ENCODE measurements at regions not wholly inside any gene's neighbourhood (a gene's known extent, or its start where the extent isn't known, plus 50 kb on each side); places are given as distances from the start of the nearest gene placed in this dataset.

GRCh38 chr21:38041493-38041892, 125.2 kb upstream of the KCNJ6 start:
- CTCF ChIA-PET, result no interaction called here
- TF ChIP-seq SIN3A (IDR thresholded peaks at IDR 0.05; ENCODE audit: borderline replicate concordance, insufficient read depth, low read depth, low read length) (no peak), CTCF (IDR thresholded peaks at IDR 0.05) (no peak), TCF7L2 (IDR thresholded peaks at IDR 0.05; ENCODE audit: low read depth, low read length) (no peak)
- Histone ChIP-seq H3K4me3 (ENCODE audit: low read depth in 2 of 2, low read length in 2 of 2) (no peak overlapping the region), H3K27ac (ENCODE audit: low read length) (no peak overlapping the region), H3K9me3 (ENCODE audit: control insufficient read depth, insufficient read depth, low read depth, low read length) (no peaks in the 10 kb centered on the region), H3K4me1 (ENCODE audit: control insufficient read depth, insufficient read depth, low read length) (no peaks in the 10 kb centered on the region), H3K27me3 (ENCODE audit: control insufficient read depth, insufficient read depth, low read length) (no peaks in the 10 kb centered on the region; the same call in 1 of the 2 replicates), H3K36me3 (ENCODE audit: control insufficient read depth, insufficient read depth, low read length) (no peaks in the 10 kb centered on the region)
- ATAC-seq (no peak), DNase-seq (ENCODE audit: low read depth, low spot score) (no peak)
- intact Hi-C loops (cut with micrococcal nuclease; ENCODE audit: unreplicated experiment), result no loop called here
- BruUV-seq (replicated peaks), result no TSS peak
- in situ Hi-C loops (cut with HindIII; ENCODE audit: low pct_unique_long_range_greater_than_20kb, low sequenced_read_pairs), result no loop called here
- POLR2A ChIA-PET, result no interaction called here

GRCh38 chr21:38042246-38042645, 126.0 kb upstream of the KCNJ6 start:
- no TSS peak for BruUV-seq (replicated peaks)
- TF ChIP-seq TCF7L2 (IDR thresholded peaks at IDR 0.05; ENCODE audit: low read depth, low read length), result no peak
- no peak for TF ChIP-seq REST (IDR thresholded peaks at IDR 0.05; ENCODE audit: insufficient read depth in 1 of 2, low read depth in 2 of 2, low read length in 1 of 2)
- no peak for TF ChIP-seq CTCF (IDR thresholded peaks at IDR 0.05)
- no peak for TF ChIP-seq SIN3A (IDR thresholded peaks at IDR 0.05; ENCODE audit: borderline replicate concordance, insufficient read depth, low read depth, low read length)
- TF ChIP-seq POLR2AphosphoS5 (IDR thresholded peaks at IDR 0.05; ENCODE audit: low read depth, low read length), result no peak
- ChIA-PET POLR2A (no interaction called here), CTCF (no interaction called here)
- DNase-seq (ENCODE audit: low read depth, low spot score), result no peak
- in situ Hi-C loops (cut with HindIII; ENCODE audit: low pct_unique_long_range_greater_than_20kb, low sequenced_read_pairs) (no loop called here), intact Hi-C loops (cut with micrococcal nuclease; ENCODE audit: unreplicated experiment) (no loop called here)
- ATAC-seq, result no peak
- no peaks in the 10 kb centered on the region for H3K9me3 ChIP-seq (ENCODE audit: control insufficient read depth, insufficient read depth, low read depth, low read length)
- H3K4me1 ChIP-seq (ENCODE audit: control insufficient read depth, insufficient read depth, low read length), result no peaks in the 10 kb centered on the region
- H3K27ac ChIP-seq (ENCODE audit: low read length), result no peak overlapping the region
- H3K4me3 ChIP-seq (ENCODE audit: low read depth in 2 of 2, low read length in 2 of 2), result no peak overlapping the region
- H3K36me3 ChIP-seq (ENCODE audit: control insufficient read depth, insufficient read depth, low read length), result no peaks in the 10 kb centered on the region
- no peaks in the 10 kb centered on the region for H3K27me3 ChIP-seq (ENCODE audit: control insufficient read depth, insufficient read depth, low read length)

GRCh38 chr21:38048167-38048566, 131.9 kb upstream of the KCNJ6 start:
- ATAC-seq, result no peak
- CTCF ChIA-PET, result no interaction called here
- DNase-seq (ENCODE audit: low read depth, low spot score), result no peak

More at GRCh38 chr21:38048167-38048566, 131.9 kb upstream of the KCNJ6 start:
- H3K36me3 ChIP-seq (ENCODE audit: control insufficient read depth, insufficient read depth, low read length), result no peaks in the 10 kb centered on the region
- H3K4me1 ChIP-seq (ENCODE audit: control insufficient read depth, insufficient read depth, low read length), result no peaks in the 10 kb centered on the region
- in situ Hi-C loops (cut with HindIII; ENCODE audit: low pct_unique_long_range_greater_than_20kb, low sequenced_read_pairs) (no loop called here), intact Hi-C loops (cut with micrococcal nuclease; ENCODE audit: unreplicated experiment) (no loop called here)
- no peaks in the 10 kb centered on the region for H3K27me3 ChIP-seq (ENCODE audit: control insufficient read depth, insufficient read depth, low read length)
- POLR2A ChIA-PET, result no interaction called here
- H3K9me3 ChIP-seq (ENCODE audit: control insufficient read depth, insufficient read depth, low read depth, low read length), result no peaks in the 10 kb centered on the region
- H3K27ac ChIP-seq (ENCODE audit: low read length), result no peak overlapping the region
- no TSS peak for BruUV-seq (replicated peaks)
- H3K4me3 ChIP-seq (ENCODE audit: low read depth in 2 of 2, low read length in 2 of 2), result no peak overlapping the region
- TF ChIP-seq REST (IDR thresholded peaks at IDR 0.05; ENCODE audit: insufficient read depth in 1 of 2, low read depth in 2 of 2, low read length in 1 of 2), result no peak
